Vagina (tissue), 2 donors: ENCODE measurements at regions not wholly inside any gene's neighbourhood (a gene's known extent, or its start where the extent isn't known, plus 50 kb on each side); places are given as distances from the start of the nearest gene placed in this dataset.

Experiments used
- DNase-seq, 2 donors: peaks; one replicate each; pipeline ENCODE4 v3.0.0-alpha.2; 2017; ENCODE audit errors: extremely low spot score in 2 of 2
- H3K27ac ChIP-seq: fragments of 200-600 bp; sonication (generic); one replicate; pipeline ENCODE4 v1.5.1; 2019
- H3K27me3 ChIP-seq: fragments of 200-600 bp; sonication (generic); one replicate; pipeline ENCODE4 v1.5.1; 2019
- H3K36me3 ChIP-seq, 2 donors: fragments of 200-600 bp; sonication (generic); one replicate each; pipeline ENCODE4 v1.5.1; 2017 to 2019
- H3K4me1 ChIP-seq: fragments of 200-600 bp; sonication (generic); one replicate; pipeline ENCODE4 v1.5.1; 2019
- H3K4me3 ChIP-seq, 2 donors: fragments of 200-600 bp; sonication (generic); 1 replicate in 1 of 2; 2 replicates in 1 of 2; pipeline ENCODE4 v1.5.1; 2016 to 2019
- H3K9me3 ChIP-seq: fragments of 200-600 bp; sonication (generic); one replicate; pipeline ENCODE4 v1.5.1; 2019
- POLR2A ChIP-seq, 2 donors: fragments of 450-650 bp; IDR thresholded peaks; one replicate each; pipeline ENCODE4 v1.6.1; 2017; ENCODE audit warnings: antibody characterized with exemption in 2 of 2, mild to moderate bottlenecking in 2 of 2, moderate library complexity in 2 of 2
- POLR2AphosphoS5 ChIP-seq, 2 donors: sonication (generic); formaldehyde crosslinking; IDR thresholded peaks; one replicate each; pipeline ENCODE4 v1.9.0; 2017; ENCODE audit warnings: antibody characterized with exemption in 2 of 2, mild to moderate bottlenecking in 2 of 2, low read depth in 1 of 2; ENCODE audit not compliant: insufficient read depth in 1 of 2
- intact Hi-C: fragments of 100-400 bp; cut with DNase I; formaldehyde crosslinking; loops from one replicate; pipeline ENCODE4 v1.15.1; 2023
- TF ChIP-seq, protein P1 (sequence below), 3 experiments: fragments of 450-650 bp in 2 of 3; fragments of 200-600 bp in 1 of 3; sonication (generic) in 1 of 3; IDR thresholded peaks; one replicate each; pipeline ENCODE4 v1.5.1; 2017 to 2019; ENCODE audit warnings: antibody characterized with exemption in 3 of 3, mild to moderate bottlenecking in 2 of 3, moderate library complexity in 2 of 3

DNA sequence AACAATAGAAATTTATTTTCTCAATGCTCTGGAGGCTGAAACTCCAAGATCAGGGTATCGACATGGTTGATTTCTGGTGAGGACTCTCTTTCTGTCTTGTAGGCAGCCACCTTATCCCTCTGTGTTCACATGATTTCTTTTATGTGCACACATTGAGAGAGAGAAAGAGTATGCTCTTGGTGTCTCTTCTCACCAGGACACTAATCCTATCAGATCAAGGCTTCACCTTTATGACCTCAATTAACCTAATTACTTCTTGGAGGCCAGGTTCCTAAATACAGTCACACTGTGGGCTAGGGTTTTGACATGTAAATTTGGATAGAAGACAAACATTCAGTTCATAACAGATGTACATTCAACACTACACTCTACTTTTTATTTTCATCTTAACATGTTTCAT is 1094.2 kb upstream of the ADGRL2 start:
- TF ChIP-seq POLR2A (IDR thresholded peaks at IDR 0.05) (no peak), POLR2AphosphoS5 (IDR thresholded peaks at IDR 0.05; ENCODE audit: insufficient read depth in 1 of 2, low read depth in 1 of 2) (no peak)
- TF ChIP-seq, protein P1, sequence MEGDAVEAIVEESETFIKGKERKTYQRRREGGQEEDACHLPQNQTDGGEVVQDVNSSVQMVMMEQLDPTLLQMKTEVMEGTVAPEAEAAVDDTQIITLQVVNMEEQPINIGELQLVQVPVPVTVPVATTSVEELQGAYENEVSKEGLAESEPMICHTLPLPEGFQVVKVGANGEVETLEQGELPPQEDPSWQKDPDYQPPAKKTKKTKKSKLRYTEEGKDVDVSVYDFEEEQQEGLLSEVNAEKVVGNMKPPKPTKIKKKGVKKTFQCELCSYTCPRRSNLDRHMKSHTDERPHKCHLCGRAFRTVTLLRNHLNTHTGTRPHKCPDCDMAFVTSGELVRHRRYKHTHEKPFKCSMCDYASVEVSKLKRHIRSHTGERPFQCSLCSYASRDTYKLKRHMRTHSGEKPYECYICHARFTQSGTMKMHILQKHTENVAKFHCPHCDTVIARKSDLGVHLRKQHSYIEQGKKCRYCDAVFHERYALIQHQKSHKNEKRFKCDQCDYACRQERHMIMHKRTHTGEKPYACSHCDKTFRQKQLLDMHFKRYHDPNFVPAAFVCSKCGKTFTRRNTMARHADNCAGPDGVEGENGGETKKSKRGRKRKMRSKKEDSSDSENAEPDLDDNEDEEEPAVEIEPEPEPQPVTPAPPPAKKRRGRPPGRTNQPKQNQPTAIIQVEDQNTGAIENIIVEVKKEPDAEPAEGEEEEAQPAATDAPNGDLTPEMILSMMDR (IDR thresholded peaks at IDR 0.05) = no peak
- Histone ChIP-seq H3K27ac (no peak overlapping the region), H3K4me3 (no peak overlapping the region), H3K4me1 (no peaks in the 10 kb centered on the region), H3K36me3 (no peaks in the 10 kb centered on the region), H3K9me3 (no peaks in the 10 kb centered on the region), H3K27me3 (no peaks in the 10 kb centered on the region)
- intact Hi-C loops = no loop called here
- DNase-seq = no peak

GRCh38 chr1:80678438-80678837 is 1122.3 kb upstream of the ADGRL2 start:
- no peaks in the 10 kb centered on the region for H3K36me3 ChIP-seq
- intact Hi-C loops = no loop called here
- TF ChIP-seq POLR2AphosphoS5 (IDR thresholded peaks at IDR 0.05; ENCODE audit: insufficient read depth in 1 of 2, low read depth in 1 of 2) = no peak
- TF ChIP-seq POLR2A (IDR thresholded peaks at IDR 0.05) = no peak
- TF ChIP-seq, protein P1 (IDR thresholded peaks at IDR 0.05) = no peak

DNA sequence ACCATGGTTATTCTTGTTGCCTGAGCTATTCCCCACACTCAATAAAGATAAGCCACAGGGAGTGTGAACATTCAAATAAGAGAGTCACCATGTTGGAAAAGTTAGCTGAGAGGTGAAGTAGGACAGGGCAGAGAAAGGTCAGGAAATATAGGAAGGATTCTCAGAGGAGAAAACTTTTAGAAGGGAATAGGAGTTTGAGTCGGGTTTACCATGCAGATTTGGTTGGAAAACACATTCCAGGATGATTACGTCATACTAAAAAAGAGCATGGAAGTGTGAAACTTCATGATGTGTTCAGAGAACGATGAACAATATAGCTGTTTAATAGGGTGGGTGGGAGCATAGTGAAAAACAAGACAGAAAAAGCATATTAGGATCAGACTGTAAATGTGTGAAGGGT is 1125.3 kb upstream of the ADGRL2 start:
- intact Hi-C loops = no loop called here
- no peak overlapping the region for H3K27ac ChIP-seq
- no peaks in the 10 kb centered on the region for H3K4me1 ChIP-seq
- no peaks in the 10 kb centered on the region for H3K27me3 ChIP-seq
- H3K9me3 ChIP-seq = no peaks in the 10 kb centered on the region
- TF ChIP-seq POLR2AphosphoS5 (IDR thresholded peaks at IDR 0.05; ENCODE audit: insufficient read depth in 1 of 2, low read depth in 1 of 2) = no peak
- DNase-seq = no peak
- H3K4me3 ChIP-seq = no peak overlapping the region
- H3K36me3 ChIP-seq = no peaks in the 10 kb centered on the region

More at GRCh38 chr1:80678438-80678837, 1122.3 kb upstream of the ADGRL2 start:
- Histone ChIP-seq H3K27me3 (no peaks in the 10 kb centered on the region), H3K4me1 (no peaks in the 10 kb centered on the region), H3K9me3 (no peaks in the 10 kb centered on the region), H3K27ac (no peak overlapping the region), H3K4me3 (no peak overlapping the region)
- DNase-seq = no peak

DNA sequence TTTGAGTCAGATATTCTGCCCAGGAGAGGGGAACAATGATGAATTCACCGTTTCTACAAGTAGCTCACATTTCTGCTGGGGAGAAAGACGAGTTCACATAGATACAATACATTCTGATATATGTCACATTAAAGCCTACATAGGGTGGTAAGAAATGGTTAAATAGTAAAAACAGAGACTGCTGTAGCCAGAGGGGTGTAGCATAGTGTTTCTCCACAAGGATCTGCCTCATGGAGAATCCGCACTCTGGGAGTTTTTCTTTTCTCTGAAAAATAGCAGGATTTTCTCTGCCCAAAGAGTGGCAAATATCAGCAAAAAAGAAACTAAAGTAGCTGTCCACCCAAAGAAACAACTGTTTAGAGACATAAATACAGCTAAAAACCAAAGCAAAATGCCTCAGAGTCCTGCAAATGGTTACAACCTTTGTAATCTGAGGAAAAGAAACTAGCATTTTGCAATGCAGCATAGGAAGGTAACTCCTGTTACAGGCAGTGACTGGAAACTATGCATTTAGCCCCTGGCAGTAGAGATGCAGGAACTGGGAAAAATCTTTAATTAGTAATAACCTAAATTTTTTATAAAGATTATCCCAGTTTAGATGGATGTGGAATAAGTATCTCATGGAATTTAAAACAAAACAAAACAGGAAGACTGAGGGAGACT is 1126.7 kb upstream of the ADGRL2 start:
- Histone ChIP-seq H3K27me3 (no peaks in the 10 kb centered on the region), H3K4me3 (no peak overlapping the region), H3K4me1 (no peaks in the 10 kb centered on the region), H3K9me3 (no peaks in the 10 kb centered on the region), H3K36me3 (no peaks in the 10 kb centered on the region), H3K27ac (no peak overlapping the region)
- intact Hi-C loops = no loop called here
- TF ChIP-seq POLR2AphosphoS5 (IDR thresholded peaks at IDR 0.05; ENCODE audit: insufficient read depth in 1 of 2, low read depth in 1 of 2) (no peak), POLR2A (IDR thresholded peaks at IDR 0.05) (no peak)
- TF ChIP-seq, protein P1 (IDR thresholded peaks at IDR 0.05) = no peak
- DNase-seq = no peak

GRCh38 chr1:80668372-80668771 is 1132.4 kb upstream of the ADGRL2 start:
- intact Hi-C loops = no loop called here
- H3K27ac ChIP-seq = no peak overlapping the region
- no peak for DNase-seq
- H3K9me3 ChIP-seq = no peaks in the 10 kb centered on the region
- no peak for TF ChIP-seq POLR2A (IDR thresholded peaks at IDR 0.05)
- no peak for TF ChIP-seq POLR2AphosphoS5 (IDR thresholded peaks at IDR 0.05; ENCODE audit: insufficient read depth in 1 of 2, low read depth in 1 of 2)
- TF ChIP-seq, protein P1 (IDR thresholded peaks at IDR 0.05) = no peak
- no peaks in the 10 kb centered on the region for H3K36me3 ChIP-seq
- H3K4me3 ChIP-seq = no peak overlapping the region
- no peaks in the 10 kb centered on the region for H3K27me3 ChIP-seq
- no peaks in the 10 kb centered on the region for H3K4me1 ChIP-seq
